DMS153 treated with DMSO at 0.1 percent for 48 hours (cell line): ENCODE measurements at regions not wholly inside any gene's neighbourhood (a gene's known extent, or its start where the extent isn't known, plus 50 kb on each side); places are given as distances from the start of the nearest gene placed in this dataset.
"Not testable (repeated sequence)": the region's sequence is repeated elsewhere in the genome, so short reads cannot be mapped to it uniquely, and the experiment has no call there.

Experiments
- DNase-seq: peaks from one replicate; lab custom pipeline; 2025; ENCODE audit not compliant: unreplicated experiment; lab: John Stamatoyannopoulos, UW

GRCh38 chr4:43411226-43411625 is 518.7 kb downstream of the GRXCR1 start:
- no peak for DNase-seq

DNA sequence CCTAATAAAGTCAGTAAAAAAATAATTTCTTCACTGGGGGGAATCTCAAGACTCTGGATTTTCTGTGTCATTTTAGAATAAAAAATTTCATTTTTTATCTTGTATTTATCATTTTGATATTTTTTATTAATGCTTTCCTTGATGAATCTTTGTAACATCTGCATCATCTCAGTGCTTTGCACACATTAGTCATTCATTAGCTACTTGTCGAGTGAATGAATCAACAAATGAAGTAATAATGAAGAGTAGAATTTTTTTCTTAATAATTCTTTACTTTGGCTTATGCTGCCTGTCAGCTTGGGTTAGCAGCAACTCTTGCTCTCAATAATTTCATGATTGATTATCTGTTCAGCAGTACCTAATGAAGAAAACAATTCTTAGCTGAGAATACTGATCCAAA is 530.8 kb downstream of the GRXCR1 start:
- no peak for DNase-seq

- DNase-seq = no peak
These were observed 532.7 kb downstream of the GRXCR1 start for GRCh38 chr4:43425206-43425605.

DNA sequence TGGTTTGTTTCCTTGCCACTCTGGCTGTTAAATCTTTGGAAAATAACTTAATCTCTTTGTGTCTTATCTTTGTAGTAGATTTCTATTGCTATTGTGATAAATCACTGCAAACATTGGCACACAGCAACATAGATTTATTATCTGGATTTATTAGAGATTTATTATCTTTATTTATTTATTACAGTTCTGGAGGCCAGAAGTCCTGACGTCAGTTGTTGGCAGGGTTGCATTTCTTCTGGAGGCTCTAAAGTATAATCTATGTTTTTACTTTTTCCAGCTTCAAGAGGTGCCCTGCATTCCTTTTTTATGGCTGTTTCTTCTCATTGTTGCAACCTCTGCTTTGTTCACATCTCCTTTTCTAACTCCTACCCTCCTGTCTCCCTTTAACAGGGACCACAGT is 542.8 kb downstream of the GRXCR1 start:
- DNase-seq = no peak

DNA sequence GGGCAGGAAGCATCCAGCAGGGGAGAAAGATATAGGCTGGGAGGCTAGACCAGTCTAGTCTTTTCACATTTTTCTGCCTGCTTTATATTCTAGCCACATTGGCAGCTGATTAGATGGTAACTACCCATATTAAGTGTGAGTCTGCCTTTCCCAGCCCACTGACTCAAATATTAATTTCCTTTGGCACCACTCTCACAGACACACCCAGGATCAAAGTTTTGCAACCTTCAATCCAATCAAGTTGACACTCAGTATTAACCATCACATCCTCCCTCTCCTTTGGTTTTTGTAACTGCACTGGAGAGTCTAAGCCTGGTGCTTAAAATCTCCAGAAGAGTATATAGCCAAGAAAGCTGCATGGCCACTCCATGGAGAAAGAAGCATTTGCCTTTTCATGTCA is 560.4 kb downstream of the GRXCR1 start:
- no peak for DNase-seq

GRCh38 chr4:43456383-43456782 is 563.9 kb downstream of the GRXCR1 start:
- no peak for DNase-seq

- no peak for DNase-seq
These were observed 565.4 kb downstream of the GRXCR1 start for GRCh38 chr4:43457866-43458265.

- no peak for DNase-seq
These were observed 565.8 kb downstream of the GRXCR1 start for GRCh38 chr4:43458293-43458692.

- no peak for DNase-seq
These were observed 579.4 kb downstream of the GRXCR1 start for GRCh38 chr4:43471950-43472349.

- no peak for DNase-seq
These were observed 589.0 kb downstream of the GRXCR1 start for GRCh38 chr4:43481526-43481925.

DNA sequence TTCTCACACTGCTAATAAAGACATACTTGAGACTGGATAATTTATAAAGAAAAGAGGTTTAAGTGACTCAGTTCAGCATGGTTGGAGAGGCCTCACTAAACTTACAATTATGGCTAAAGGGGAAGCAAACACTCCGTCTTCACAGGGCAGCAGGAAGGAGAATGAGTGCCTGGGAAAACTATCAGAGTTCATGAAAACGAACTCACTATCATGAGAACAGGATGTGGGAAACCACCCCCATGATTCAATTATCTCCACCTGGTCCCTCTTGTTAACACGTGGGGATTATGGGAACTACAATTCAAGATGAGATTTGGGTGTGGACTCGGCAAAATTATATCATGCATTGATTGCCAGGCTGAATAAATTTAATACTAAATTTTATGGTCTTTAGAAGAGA is 592.7 kb downstream of the GRXCR1 start:
- no peak for DNase-seq

DNA sequence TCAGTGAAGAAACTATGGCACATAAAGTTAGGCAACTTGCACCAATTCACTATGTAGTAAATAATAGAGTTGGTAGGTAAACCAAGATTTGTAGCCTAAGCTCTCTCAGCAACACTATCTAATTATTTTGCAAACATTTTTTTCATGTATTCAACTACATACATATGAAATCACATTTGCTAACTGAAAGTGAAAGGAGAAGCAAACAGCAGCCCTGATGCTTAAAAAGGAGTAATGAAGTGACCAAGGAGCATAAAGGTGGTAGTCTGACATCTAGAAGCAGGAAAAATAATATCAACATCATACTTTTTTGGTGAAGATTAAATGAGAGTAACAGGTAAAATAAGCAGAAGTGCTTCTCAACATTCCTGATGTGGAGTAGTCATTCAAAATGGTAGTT is 603.7 kb downstream of the GRXCR1 start:
- DNase-seq = no peak

DNA sequence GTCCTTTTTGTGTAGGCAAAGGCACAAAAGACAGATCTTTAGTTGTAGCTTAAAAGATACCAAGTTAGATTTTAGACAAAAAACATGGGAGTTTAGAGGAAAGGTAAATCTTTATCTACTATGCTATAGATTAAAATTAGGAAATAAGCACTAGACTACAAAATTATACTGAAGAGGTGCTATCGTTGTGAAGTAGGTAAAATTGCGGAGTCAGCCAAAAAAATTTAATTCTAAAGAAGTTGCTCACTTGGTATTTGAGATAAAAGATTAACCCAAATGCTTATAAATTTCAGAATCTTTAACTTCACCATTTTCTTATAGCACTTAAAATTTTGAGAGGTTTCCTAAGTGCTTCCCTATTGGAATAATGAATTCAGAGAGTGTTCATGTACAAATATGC is 604.1 kb downstream of the GRXCR1 start:
- DNase-seq = no peak

DNA sequence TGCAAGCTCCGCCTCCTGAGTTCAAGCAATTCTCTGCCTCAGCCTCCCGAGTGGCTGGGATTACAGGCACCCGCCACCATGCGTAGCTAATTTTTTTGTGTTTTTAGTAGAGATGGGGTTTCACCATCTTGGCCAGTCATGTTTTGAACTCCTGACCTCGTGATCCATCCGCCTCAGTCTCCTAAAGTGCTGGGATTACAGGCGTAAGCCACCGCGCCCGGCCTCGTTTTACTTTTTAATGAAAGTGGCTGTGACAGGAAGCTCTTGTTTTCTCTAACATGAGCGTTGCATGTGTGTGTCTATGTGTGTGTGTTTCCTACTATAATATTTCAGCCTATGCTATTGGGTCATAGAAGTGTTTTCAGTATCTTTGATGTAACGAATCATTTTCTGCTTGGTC is 613.3 kb downstream of the GRXCR1 start:
- not testable (repeated sequence) for DNase-seq

- no peak for DNase-seq
These were observed 619.7 kb downstream of the GRXCR1 start for GRCh38 chr4:43512253-43512652.

GRCh38 chr4:43525646-43526045 is 633.1 kb downstream of the GRXCR1 start:
- no peak for DNase-seq

- no peak for DNase-seq
These were observed 655.0 kb downstream of the GRXCR1 start for GRCh38 chr4:43547561-43547960.

GRCh38 chr4:43550981-43551627 is 658.6 kb downstream of the GRXCR1 start:
- DNase-seq = no peak

- no peak for DNase-seq
These were observed 663.7 kb downstream of the GRXCR1 start for GRCh38 chr4:43556262-43556661.

DNA sequence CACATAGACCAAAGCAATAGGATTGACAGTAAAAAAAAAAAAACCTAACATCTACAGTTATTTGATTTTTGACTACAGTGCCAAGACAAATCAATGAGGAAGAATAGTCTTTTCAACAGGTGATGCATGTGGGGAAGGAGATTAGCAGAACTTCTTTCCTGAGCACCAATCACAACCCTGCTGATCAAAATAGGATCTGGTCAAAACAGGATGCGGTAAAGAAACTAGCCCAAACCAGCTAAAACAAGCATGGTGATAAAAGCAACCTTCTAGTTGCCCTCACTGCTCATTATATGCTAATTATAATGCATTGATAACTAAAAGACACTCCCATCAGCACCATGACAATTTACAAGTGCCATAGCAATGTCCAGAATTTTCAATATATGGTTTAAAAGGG is 667.5 kb downstream of the GRXCR1 start:
- no peak for DNase-seq

- DNase-seq = no peak
These were observed 671.6 kb downstream of the GRXCR1 start for GRCh38 chr4:43564107-43564506.

DNA sequence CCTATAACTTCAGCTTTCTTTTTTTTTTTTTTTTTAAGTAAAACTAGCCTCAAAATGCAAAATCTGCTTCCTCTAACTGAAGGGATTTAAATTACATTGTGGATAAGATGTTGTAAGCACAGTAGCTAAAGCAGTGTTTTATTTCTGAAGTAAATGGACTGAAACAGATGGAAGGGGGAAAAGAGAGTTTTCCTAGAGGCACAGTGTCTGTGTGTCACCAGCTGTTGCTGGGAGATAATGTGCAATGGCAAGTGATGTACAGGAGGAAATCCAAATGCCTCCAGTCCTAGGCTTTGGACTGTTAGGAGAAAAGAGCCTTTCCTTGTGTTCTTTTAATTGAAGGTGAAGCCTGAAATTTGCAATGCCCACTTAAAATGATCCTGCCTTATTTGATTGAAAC is 672.1 kb downstream of the GRXCR1 start:
- no peak for DNase-seq

- no peak for DNase-seq
These were observed 675.1 kb downstream of the GRXCR1 start for GRCh38 chr4:43567644-43568043.

DNA sequence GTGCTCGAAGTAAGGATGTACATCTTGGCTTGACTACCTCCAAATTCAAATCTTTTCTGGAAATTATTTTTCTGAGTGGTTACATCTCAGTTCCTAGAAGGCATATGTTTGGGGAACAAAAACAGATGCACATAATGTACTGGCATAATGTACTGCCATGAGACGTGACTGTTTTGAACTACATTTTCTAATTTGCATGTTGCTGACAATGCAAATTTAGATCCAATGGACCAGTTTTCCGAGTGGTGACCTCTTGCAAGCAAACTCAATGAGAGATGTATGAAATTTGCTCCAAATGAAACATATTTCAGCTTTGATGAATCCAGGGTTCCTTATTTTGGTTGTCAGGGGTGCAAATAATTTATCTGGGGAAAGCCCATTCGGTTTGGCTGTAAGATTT is 694.3 kb downstream of the GRXCR1 start:
- DNase-seq = no peak
